ENCODE measurements at regions not wholly inside any gene's neighbourhood (a gene's known extent, or its start where the extent isn't known, plus 50 kb on each side); places are given as distances from the start of the nearest gene placed in this dataset.
"Not testable (repeated sequence)": the region's sequence is repeated elsewhere in the genome, so short reads cannot be mapped to it uniquely, and the experiment has no call there.

- TF ChIP-seq CTCF (IDR thresholded peaks at IDR 0.05; ENCODE audit: insufficient read depth, low read length); POLR2AphosphoS5 (IDR thresholded peaks at IDR 0.05; ENCODE audit: low read depth); REST (IDR thresholded peaks at IDR 0.05; ENCODE audit: insufficient replicate concordance, low read depth); GABPA (IDR thresholded peaks at IDR 0.05; ENCODE audit: low read depth); SPI1 (IDR thresholded peaks at IDR 0.05; ENCODE audit: borderline replicate concordance, low read depth): not testable (repeated sequence)
These were observed 453.0 kb upstream of the FANCL start for GRCh38 chr2:58694114-58694513.

Data from HL-60 (cell line).